CD4-positive, alpha-beta memory T cell (primary cell): ENCODE measurements at regions not wholly inside any gene's neighbourhood (a gene's known extent, or its start where the extent isn't known, plus 50 kb on each side); places are given as distances from the start of the nearest gene placed in this dataset.

ENCODE experiments used
- CTCF ChIA-PET: fragments of 350-600 bp; sonication (Branson Sonifier 250); formaldehyde crosslinking; loops from one replicate; lab custom pipeline; 2021; ENCODE audit warnings: inconsistent platforms; ENCODE audit not compliant: partially characterized antibody; lab: Charles Lee
- POLR2A ChIA-PET: fragments of 350-600 bp; sonication (Branson Sonifier 250); formaldehyde crosslinking; loops from one replicate; lab custom pipeline; 2021; ENCODE audit not compliant: partially characterized antibody; lab: Charles Lee
- DNase-seq, 5 donors: peaks; one replicate each; pipeline versions ENCODE4 v3.0.0 to v3.0.0-alpha.2; 2020 to 2022; ENCODE audit warnings: mixed read lengths in 1 of 5
- H3K27ac ChIP-seq: one replicate; pipeline ENCODE4 v1.7.0; 2013; ENCODE audit warnings: low read depth, low read length
- H3K27me3 ChIP-seq: 2 replicates; pipeline ENCODE4 v1.7.0; 2013; ENCODE audit warnings: mild to moderate bottlenecking, low read length, moderate library complexity; ENCODE audit not compliant: insufficient read depth
- H3K36me3 ChIP-seq: 2 replicates; pipeline ENCODE4 v1.7.0; 2013; ENCODE audit warnings: mild to moderate bottlenecking, low read length, moderate library complexity; ENCODE audit not compliant: insufficient read depth
- H3K4me1 ChIP-seq: 2 replicates; pipeline ENCODE4 v1.7.0; 2013; ENCODE audit warnings: mild to moderate bottlenecking, low read length, moderate library complexity; ENCODE audit not compliant: insufficient read depth
- H3K4me3 ChIP-seq, 2 donors: one replicate each; pipeline ENCODE4 v1.7.0; 2013; ENCODE audit warnings: low read length in 2 of 2, mild to moderate bottlenecking in 1 of 2
- H3K9me3 ChIP-seq, 2 donors: one replicate each; pipeline ENCODE4 v1.7.0; 2013; ENCODE audit warnings: low read length in 2 of 2, control low read depth in 1 of 2; ENCODE audit not compliant: control insufficient read depth in 1 of 2
- H3K27ac Mint-ChIP-seq, 7 donors: one replicate each; pipeline ENCODE4 v1.8.0; 2020 to 2021; ENCODE audit warnings: mixed read lengths in 7 of 7, mild to moderate bottlenecking in 6 of 7, inconsistent platforms in 3 of 7, moderate library complexity in 3 of 7
- H3K27me3 Mint-ChIP-seq, 2 donors: one replicate each; pipeline ENCODE4 v1.8.0; 2020 to 2021; ENCODE audit warnings: mixed read lengths in 2 of 2
- H3K36me3 Mint-ChIP-seq, 2 donors: one replicate each; pipeline ENCODE4 v1.8.0; 2020 to 2021; ENCODE audit warnings: mixed read lengths in 2 of 2, inconsistent platforms in 1 of 2, mild to moderate bottlenecking in 1 of 2
- H3K4me1 Mint-ChIP-seq, 4 donors: one replicate each; pipeline ENCODE4 v1.8.0; 2020 to 2021; ENCODE audit warnings: mixed read lengths in 4 of 4, mild to moderate bottlenecking in 1 of 4
- H3K4me3 Mint-ChIP-seq, 8 donors: one replicate each; pipeline ENCODE4 v1.8.0; 2020 to 2021; ENCODE audit warnings: mixed read lengths in 8 of 8, mild to moderate bottlenecking in 7 of 8, moderate library complexity in 6 of 8, inconsistent platforms in 3 of 8
- H3K9me3 Mint-ChIP-seq, 8 donors: one replicate each; pipeline ENCODE4 v1.8.0; 2020 to 2021; ENCODE audit warnings: mixed read lengths in 8 of 8, mild to moderate bottlenecking in 5 of 8, inconsistent platforms in 3 of 8, moderate library complexity in 1 of 8
- intact Hi-C: fragments of 100-400 bp; cut with micrococcal nuclease; formaldehyde crosslinking; loops from one replicate; pipeline ENCODE4 v1.15.1; 2023

DNA sequence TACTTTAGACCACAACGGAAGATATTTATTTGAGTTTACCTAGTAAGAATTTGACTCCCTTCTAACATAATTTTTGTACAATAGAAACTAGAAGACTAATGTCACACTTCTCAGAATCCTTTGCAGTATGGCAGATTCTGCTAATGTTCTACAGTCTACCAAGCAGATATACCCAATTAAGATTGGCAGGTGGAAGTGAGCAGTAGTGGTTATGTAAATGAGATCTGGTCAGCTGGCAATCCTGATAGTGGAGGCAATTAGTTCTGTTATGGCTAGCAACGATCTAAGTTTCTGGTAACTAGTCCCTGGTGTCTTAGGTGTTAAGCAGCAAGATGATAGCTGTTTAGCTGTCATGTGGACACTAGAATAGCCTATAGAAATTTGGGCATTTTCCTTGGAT, 101.0 kb downstream of the CENPW start:
- Histone ChIP-seq H3K27me3 (no peaks in the 10 kb centered on the region), H3K27ac (no peak overlapping the region), H3K9me3 (no peaks in the 10 kb centered on the region), H3K4me1 (no peaks in the 10 kb centered on the region), H3K4me3 (no peak overlapping the region), H3K36me3 (no peaks in the 10 kb centered on the region)
- Mint-ChIP-seq H3K27me3 (no peaks in the 10 kb centered on the region), H3K9me3 (peaks cover 0 to 1% (median 0%) of the 10 kb centered on the region in 8 donors), H3K4me3 (no peak overlapping the region), H3K27ac (no peak overlapping the region), H3K4me1 (no peaks in the 10 kb centered on the region), H3K36me3 (no peaks in the 10 kb centered on the region)
- peak in 1 of 5 donors; percentile 9 for DNase-seq
- ChIA-PET CTCF (no interaction called here), POLR2A (no interaction called here)
- intact Hi-C loops, result no loop called here

DNA sequence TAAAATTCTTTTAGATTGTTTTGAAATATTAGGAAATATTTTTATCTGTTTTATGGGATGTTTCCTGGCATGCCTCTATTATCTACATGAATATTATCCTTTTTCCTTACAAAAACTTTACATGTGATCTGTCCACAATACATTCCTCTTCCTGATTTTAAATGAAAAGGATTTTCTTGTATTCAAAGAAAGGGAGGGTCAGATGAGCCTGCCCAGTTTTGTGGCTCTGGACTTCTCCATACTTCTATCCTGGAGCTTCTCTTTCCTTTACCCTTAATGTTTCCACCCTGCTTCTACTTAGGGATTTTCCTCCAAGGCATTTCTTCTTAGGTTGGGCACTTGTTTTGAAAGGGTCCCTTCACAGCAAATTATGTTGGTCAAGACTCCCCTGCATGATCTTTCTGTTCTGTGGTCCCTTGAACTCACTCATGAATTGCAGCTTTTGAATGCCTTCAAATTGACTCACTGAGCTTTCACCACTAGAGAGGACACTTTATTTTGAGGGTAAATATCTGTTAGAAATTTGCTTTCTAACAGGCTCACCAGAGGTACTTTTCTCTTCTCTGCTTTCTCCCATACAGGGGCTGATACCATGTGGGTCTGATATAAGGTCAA, 104.9 kb downstream of the CENPW start:
- H3K36me3 ChIP-seq, result no peaks in the 10 kb centered on the region
- peaks cover 0 to 1% (median 0%) of the 10 kb centered on the region in 8 donors for H3K9me3 Mint-ChIP-seq
- H3K4me1 ChIP-seq, result no peaks in the 10 kb centered on the region
- ChIA-PET CTCF (no interaction called here), POLR2A (no interaction called here)
- no peaks in the 10 kb centered on the region for H3K9me3 ChIP-seq
- no peak overlapping the region for H3K4me3 ChIP-seq
- H3K27ac ChIP-seq, result no peak overlapping the region
- no peaks in the 10 kb centered on the region for H3K27me3 Mint-ChIP-seq
- intact Hi-C loops, result no loop called here
- H3K4me1 Mint-ChIP-seq, result no peaks in the 10 kb centered on the region
- no peak overlapping the region for H3K27ac Mint-ChIP-seq
- no peaks in the 10 kb centered on the region for H3K36me3 Mint-ChIP-seq
- DNase-seq, result no peak
- no peak overlapping the region for H3K4me3 Mint-ChIP-seq
- H3K27me3 ChIP-seq, result no peaks in the 10 kb centered on the region

GRCh38 chr6:126446248-126446647, 106.3 kb downstream of the CENPW start:
- no peaks in the 10 kb centered on the region for H3K4me1 ChIP-seq
- no peak overlapping the region for H3K27ac Mint-ChIP-seq
- ChIA-PET CTCF (no interaction called here), POLR2A (no interaction called here)
- H3K4me1 Mint-ChIP-seq, result no peaks in the 10 kb centered on the region
- no peaks in the 10 kb centered on the region for H3K27me3 ChIP-seq
- H3K36me3 ChIP-seq, result no peaks in the 10 kb centered on the region
- DNase-seq, result no peak
- no peaks in the 10 kb centered on the region for H3K9me3 ChIP-seq
- intact Hi-C loops, result no loop called here
- H3K4me3 ChIP-seq, result no peak overlapping the region
- no peaks in the 10 kb centered on the region for H3K27me3 Mint-ChIP-seq
- no peak overlapping the region for H3K4me3 Mint-ChIP-seq
- H3K9me3 Mint-ChIP-seq, result peaks cover 0 to 1% (median 0%) of the 10 kb centered on the region in 8 donors
- H3K36me3 Mint-ChIP-seq, result no peaks in the 10 kb centered on the region
- no peak overlapping the region for H3K27ac ChIP-seq

DNA sequence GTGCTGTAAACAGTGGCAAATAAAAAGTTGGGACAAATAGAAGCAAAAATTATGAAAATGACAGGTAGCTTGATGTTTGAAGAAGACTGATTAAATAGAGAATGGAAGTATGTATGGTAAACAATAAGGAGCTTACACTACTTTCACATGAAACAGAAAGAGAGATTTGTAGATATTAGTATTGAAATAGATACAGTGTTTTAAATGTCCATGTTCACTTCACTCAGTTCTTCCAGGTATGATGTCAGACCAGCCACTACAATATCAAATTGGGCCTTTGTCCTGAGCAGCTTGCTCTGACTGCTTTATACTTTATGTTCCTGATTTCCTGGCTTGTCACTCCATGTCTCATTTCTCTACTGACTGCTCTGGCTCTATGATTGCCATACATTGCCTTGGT, 107.5 kb downstream of the CENPW start:
- Mint-ChIP-seq H3K4me3 (no peak overlapping the region), H3K27ac (no peak overlapping the region), H3K36me3 (no peaks in the 10 kb centered on the region), H3K27me3 (no peaks in the 10 kb centered on the region), H3K9me3 (peaks cover 0 to 5% (median 0%) of the 10 kb centered on the region in 8 donors), H3K4me1 (no peaks in the 10 kb centered on the region)
- ChIA-PET POLR2A (no interaction called here), CTCF (no interaction called here)
- no peaks in the 10 kb centered on the region for H3K27me3 ChIP-seq
- DNase-seq, result no peak
- no peaks in the 10 kb centered on the region for H3K9me3 ChIP-seq
- H3K4me3 ChIP-seq, result no peak overlapping the region
- H3K36me3 ChIP-seq, result no peaks in the 10 kb centered on the region
- no peaks in the 10 kb centered on the region for H3K4me1 ChIP-seq
- no peak overlapping the region for H3K27ac ChIP-seq
- intact Hi-C loops, result no loop called here

GRCh38 chr6:126461045-126461444, 121.1 kb downstream of the CENPW start:
- CTCF ChIA-PET, result no interaction called here
- Histone ChIP-seq H3K4me1 (no peaks in the 10 kb centered on the region), H3K36me3 (no peaks in the 10 kb centered on the region), H3K4me3 (no peak overlapping the region), H3K27me3 (no peaks in the 10 kb centered on the region), H3K27ac (no peak overlapping the region), H3K9me3 (no peaks in the 10 kb centered on the region)
- no peaks in the 10 kb centered on the region for H3K4me1 Mint-ChIP-seq
- DNase-seq, result no peak
- peaks cover 0 to 5% (median under 1%) of the 10 kb centered on the region in 8 donors for H3K9me3 Mint-ChIP-seq
- H3K27ac Mint-ChIP-seq, result no peak overlapping the region
- peaks cover 0 to 2% of the 10 kb centered on the region in 2 donors for H3K27me3 Mint-ChIP-seq
- intact Hi-C loops, result no loop called here
- H3K4me3 Mint-ChIP-seq, result no peak overlapping the region
- POLR2A ChIA-PET, result no interaction called here
- H3K36me3 Mint-ChIP-seq, result no peaks in the 10 kb centered on the region

GRCh38 chr6:126464245-126464644, 124.3 kb downstream of the CENPW start:
- CTCF ChIA-PET, result no interaction called here
- Histone ChIP-seq H3K4me3 (no peak overlapping the region), H3K9me3 (no peaks in the 10 kb centered on the region), H3K27ac (no peak overlapping the region), H3K36me3 (no peaks in the 10 kb centered on the region), H3K4me1 (no peaks in the 10 kb centered on the region), H3K27me3 (no peaks in the 10 kb centered on the region)
- Mint-ChIP-seq H3K9me3 (peaks cover 0 to 4% (median under 1%) of the 10 kb centered on the region in 8 donors), H3K4me3 (no peak overlapping the region), H3K27me3 (peaks cover 0 to 2% of the 10 kb centered on the region in 2 donors), H3K4me1 (no peaks in the 10 kb centered on the region), H3K27ac (no peak overlapping the region), H3K36me3 (no peaks in the 10 kb centered on the region)
- intact Hi-C loops, result no loop called here
- POLR2A ChIA-PET, result no interaction called here
- DNase-seq, result no peak

DNA sequence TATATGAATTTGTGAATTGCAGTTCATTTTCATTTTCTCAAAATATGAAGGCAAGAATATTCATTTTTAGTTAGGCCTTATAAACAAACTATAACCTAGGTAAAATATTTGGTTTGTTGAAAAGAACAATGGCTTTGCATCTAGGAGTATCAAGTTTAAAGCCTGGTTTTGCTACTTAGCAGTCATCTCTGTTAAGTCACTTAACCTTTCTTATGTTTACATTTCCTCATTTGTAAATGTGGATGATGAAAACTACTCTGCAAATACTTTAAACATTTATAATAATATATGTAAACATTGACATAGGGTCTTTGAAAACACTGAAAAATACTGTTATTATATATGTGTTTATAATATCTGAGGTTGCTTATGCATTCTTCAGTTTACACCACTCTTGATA, 135.5 kb downstream of the CENPW start:
- CTCF ChIA-PET, result no interaction called here
- Mint-ChIP-seq H3K27ac (no peak overlapping the region), H3K36me3 (no peaks in the 10 kb centered on the region), H3K27me3 (no peaks in the 10 kb centered on the region), H3K4me1 (no peaks in the 10 kb centered on the region), H3K4me3 (no peak overlapping the region), H3K9me3 (peaks cover 0 to 1% (median 0%) of the 10 kb centered on the region in 8 donors)
- POLR2A ChIA-PET, result no interaction called here
- H3K9me3 ChIP-seq, result no peaks in the 10 kb centered on the region
- H3K4me1 ChIP-seq, result no peaks in the 10 kb centered on the region
- intact Hi-C loops, result no loop called here
- DNase-seq, result no peak
- H3K27ac ChIP-seq, result no peak overlapping the region
- H3K27me3 ChIP-seq, result no peaks in the 10 kb centered on the region
- H3K4me3 ChIP-seq, result no peak overlapping the region
- H3K36me3 ChIP-seq, result no peaks in the 10 kb centered on the region

GRCh38 chr6:126477678-126478077, 137.8 kb downstream of the CENPW start:
- intact Hi-C loops, result no loop called here
- Histone ChIP-seq H3K27me3 (no peaks in the 10 kb centered on the region), H3K27ac (no peak overlapping the region), H3K4me3 (no peak overlapping the region), H3K36me3 (no peaks in the 10 kb centered on the region), H3K9me3 (no peaks in the 10 kb centered on the region), H3K4me1 (no peaks in the 10 kb centered on the region)
- ChIA-PET POLR2A (no interaction called here), CTCF (no interaction called here)
- Mint-ChIP-seq H3K9me3 (no peaks in the 10 kb centered on the region), H3K27me3 (no peaks in the 10 kb centered on the region), H3K36me3 (no peaks in the 10 kb centered on the region), H3K27ac (no peak overlapping the region), H3K4me1 (no peaks in the 10 kb centered on the region), H3K4me3 (no peak overlapping the region)
- DNase-seq, result no peak
